ENCODE measurements at regions not wholly inside any gene's neighbourhood (a gene's known extent, or its start where the extent isn't known, plus 50 kb on each side); places are given as distances from the start of the nearest gene placed in this dataset.

- Mint-ChIP-seq H3K36me3 (ENCODE audit: insufficient read depth, unreplicated experiment) (no peaks in the 10 kb centered on the region), H3K9me3 (ENCODE audit: low read depth, unreplicated experiment) (peaks cover 2% of the 10 kb centered on the region)
Observed at GRCh38 chr2:134107402-134107801, 146.5 kb upstream of the MGAT5 start.

GRCh38 chr2:134108113-134108512 lies 145.8 kb upstream of the MGAT5 start:
- Mint-ChIP-seq H3K9me3 (ENCODE audit: low read depth, unreplicated experiment) (peaks cover 2% of the 10 kb centered on the region), H3K36me3 (ENCODE audit: insufficient read depth, unreplicated experiment) (no peaks in the 10 kb centered on the region), H3K4me3 (ENCODE audit: low read depth, unreplicated experiment) (no peak overlapping the region), H3K27me3 (ENCODE audit: unreplicated experiment) (no peaks in the 10 kb centered on the region), H3K27ac (ENCODE audit: unreplicated experiment) (no peak overlapping the region), H3K4me1 (ENCODE audit: low read depth, unreplicated experiment) (peaks cover 14% of the 10 kb centered on the region)
- no TSS peak for BruUV-seq (replicated peaks)
- DNase-seq, result no peak
- CTCF ChIA-PET, result interaction anchor here (1.3 kb wide), 1 partner anchor 33 kb away, joined by 3 read pairs; no protein-coding TSS in a partner anchor
- intact Hi-C loops (cut with micrococcal nuclease; ENCODE audit: unreplicated experiment), result no loop called here
- no peak for TF ChIP-seq CTCF (IDR thresholded peaks at IDR 0.05; ENCODE audit: unreplicated experiment)

More at GRCh38 chr2:134107402-134107801, 146.5 kb upstream of the MGAT5 start:
- TF ChIP-seq CTCF (IDR thresholded peaks at IDR 0.05; ENCODE audit: unreplicated experiment), result no peak
- no peaks in the 10 kb centered on the region for H3K27me3 Mint-ChIP-seq (ENCODE audit: unreplicated experiment)
- H3K4me3 Mint-ChIP-seq (ENCODE audit: low read depth, unreplicated experiment), result no peak overlapping the region
- intact Hi-C loops (cut with micrococcal nuclease; ENCODE audit: unreplicated experiment), result no loop called here
- no peak overlapping the region for H3K27ac Mint-ChIP-seq (ENCODE audit: unreplicated experiment)
- no peak for DNase-seq
- CTCF ChIA-PET, result no interaction called here
- no TSS peak for BruUV-seq (replicated peaks)
- peaks cover 16% of the 10 kb centered on the region for H3K4me1 Mint-ChIP-seq (ENCODE audit: low read depth, unreplicated experiment)

GRCh38 chr2:134109246-134109645 lies 144.6 kb upstream of the MGAT5 start:
- CTCF ChIA-PET, result interaction anchor here (1.3 kb wide), 1 partner anchor 34 kb away, joined by 3 read pairs; no protein-coding TSS in a partner anchor
- BruUV-seq (replicated peaks), result no TSS peak
- Mint-ChIP-seq H3K4me3 (ENCODE audit: low read depth, unreplicated experiment) (no peak overlapping the region), H3K27me3 (ENCODE audit: unreplicated experiment) (no peaks in the 10 kb centered on the region), H3K4me1 (ENCODE audit: low read depth, unreplicated experiment) (peaks cover 8% of the 10 kb centered on the region), H3K27ac (ENCODE audit: unreplicated experiment) (no peak overlapping the region), H3K36me3 (ENCODE audit: insufficient read depth, unreplicated experiment) (no peaks in the 10 kb centered on the region), H3K9me3 (ENCODE audit: low read depth, unreplicated experiment) (peaks cover 2% of the 10 kb centered on the region)
- intact Hi-C loops (cut with micrococcal nuclease; ENCODE audit: unreplicated experiment), result no loop called here
- no peak for TF ChIP-seq CTCF (IDR thresholded peaks at IDR 0.05; ENCODE audit: unreplicated experiment)
- no peak for DNase-seq

- no peaks in the 10 kb centered on the region for H3K27me3 Mint-ChIP-seq (ENCODE audit: unreplicated experiment)
- no peak for TF ChIP-seq CTCF (IDR thresholded peaks at IDR 0.05; ENCODE audit: unreplicated experiment)
- no peak overlapping the region for H3K27ac Mint-ChIP-seq (ENCODE audit: unreplicated experiment)
- peaks cover 2% of the 10 kb centered on the region for H3K9me3 Mint-ChIP-seq (ENCODE audit: low read depth, unreplicated experiment)
- peaks cover 3% of the 10 kb centered on the region for H3K4me1 Mint-ChIP-seq (ENCODE audit: low read depth, unreplicated experiment)
- no peak for DNase-seq
- H3K4me3 Mint-ChIP-seq (ENCODE audit: low read depth, unreplicated experiment), result no peak overlapping the region
- intact Hi-C loops (cut with micrococcal nuclease; ENCODE audit: unreplicated experiment), result no loop called here
- no peaks in the 10 kb centered on the region for H3K36me3 Mint-ChIP-seq (ENCODE audit: insufficient read depth, unreplicated experiment)
- CTCF ChIA-PET, result interaction anchor here (1.3 kb wide), 1 partner anchor 34 kb away, joined by 3 read pairs; no protein-coding TSS in a partner anchor
- no TSS peak for BruUV-seq (replicated peaks)
Observed at GRCh38 chr2:134109725-134110124, 144.1 kb upstream of the MGAT5 start.

Data from Calu3 (cell line).